AG04450 (cell line): ENCODE measurements at regions not wholly inside any gene's neighbourhood (a gene's known extent, or its start where the extent isn't known, plus 50 kb on each side); places are given as distances from the start of the nearest gene placed in this dataset.
"Not testable (repeated sequence)": the region's sequence is repeated elsewhere in the genome, so short reads cannot be mapped to it uniquely, and the experiment has no call there.

ENCODE experiments used
- CTCF ChIA-PET: fragments of 300-600, 350-600 bp; formaldehyde crosslinking; extraction: SDS; loops from one replicate; lab custom pipeline; 2022; ENCODE audit warnings: antibody characterized with exemption, inconsistent platforms; lab: Charles Lee
- POLR2A ChIA-PET: fragments of 350-600 bp; formaldehyde crosslinking; extraction: SDS; loops from one replicate; lab custom pipeline; 2021; ENCODE audit warnings: antibody characterized with exemption, inconsistent platforms; lab: Yijun Ruan, JAX
- DNase-seq: peaks from one replicate; pipeline ENCODE4 v3.0.0-alpha.2; 2011; ENCODE audit warnings: low read depth, low spot score
- H3K27ac ChIP-seq: one replicate; pipeline ENCODE4 v1.5.1; 2012; ENCODE audit warnings: low read depth, low read length, control low read depth
- H3K27me3 ChIP-seq: one replicate; pipeline ENCODE4 v1.6.0; 2012; ENCODE audit warnings: low read length; ENCODE audit not compliant: control insufficient read depth, insufficient read depth
- H3K4me3 ChIP-seq: 2 replicates; pipeline ENCODE4 v1.5.1; 2011; ENCODE audit warnings: mild to moderate bottlenecking, low read depth, low read length, control low read depth
- H3K9me3 ChIP-seq: 2 replicates; pipeline ENCODE4 v1.5.1; 2012; ENCODE audit warnings: low read length; ENCODE audit not compliant: control insufficient read depth, insufficient read depth
- TF ChIP-seq, protein P1 (sequence below): IDR thresholded peaks from 2 replicates; pipeline ENCODE4 v1.5.1; 2011; ENCODE audit warnings: low read depth, low read length, control low read depth, inconsistent platforms

DNA sequence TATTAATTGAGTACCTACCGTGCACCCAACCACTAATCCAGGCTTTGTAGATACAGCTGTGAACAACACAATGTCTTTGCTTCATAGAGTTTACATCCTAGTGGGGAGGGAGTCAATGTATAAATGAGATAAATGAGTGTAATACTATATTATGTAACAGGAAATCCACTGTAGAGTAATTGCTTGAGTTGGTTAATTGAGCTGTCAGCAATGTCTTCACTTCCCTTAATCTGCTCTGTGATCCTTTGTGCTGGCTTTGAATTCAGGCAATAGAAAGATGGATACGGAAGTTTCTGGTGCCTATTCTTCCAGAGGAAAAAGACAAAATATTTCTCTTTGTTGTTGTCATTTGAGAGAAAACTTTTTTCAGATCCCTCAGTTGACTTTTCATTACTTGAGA is 104.0 kb upstream of the SLC16A7 start:
- H3K9me3 ChIP-seq: no peaks in the 10 kb centered on the region
- DNase-seq: no peak
- H3K27me3 ChIP-seq: no peaks in the 10 kb centered on the region
- ChIA-PET CTCF (no interaction called here), POLR2A (no interaction called here)
- TF ChIP-seq, protein P1, sequence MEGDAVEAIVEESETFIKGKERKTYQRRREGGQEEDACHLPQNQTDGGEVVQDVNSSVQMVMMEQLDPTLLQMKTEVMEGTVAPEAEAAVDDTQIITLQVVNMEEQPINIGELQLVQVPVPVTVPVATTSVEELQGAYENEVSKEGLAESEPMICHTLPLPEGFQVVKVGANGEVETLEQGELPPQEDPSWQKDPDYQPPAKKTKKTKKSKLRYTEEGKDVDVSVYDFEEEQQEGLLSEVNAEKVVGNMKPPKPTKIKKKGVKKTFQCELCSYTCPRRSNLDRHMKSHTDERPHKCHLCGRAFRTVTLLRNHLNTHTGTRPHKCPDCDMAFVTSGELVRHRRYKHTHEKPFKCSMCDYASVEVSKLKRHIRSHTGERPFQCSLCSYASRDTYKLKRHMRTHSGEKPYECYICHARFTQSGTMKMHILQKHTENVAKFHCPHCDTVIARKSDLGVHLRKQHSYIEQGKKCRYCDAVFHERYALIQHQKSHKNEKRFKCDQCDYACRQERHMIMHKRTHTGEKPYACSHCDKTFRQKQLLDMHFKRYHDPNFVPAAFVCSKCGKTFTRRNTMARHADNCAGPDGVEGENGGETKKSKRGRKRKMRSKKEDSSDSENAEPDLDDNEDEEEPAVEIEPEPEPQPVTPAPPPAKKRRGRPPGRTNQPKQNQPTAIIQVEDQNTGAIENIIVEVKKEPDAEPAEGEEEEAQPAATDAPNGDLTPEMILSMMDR: no peak
- no peak overlapping the region for H3K4me3 ChIP-seq
- no peak overlapping the region for H3K27ac ChIP-seq

DNA sequence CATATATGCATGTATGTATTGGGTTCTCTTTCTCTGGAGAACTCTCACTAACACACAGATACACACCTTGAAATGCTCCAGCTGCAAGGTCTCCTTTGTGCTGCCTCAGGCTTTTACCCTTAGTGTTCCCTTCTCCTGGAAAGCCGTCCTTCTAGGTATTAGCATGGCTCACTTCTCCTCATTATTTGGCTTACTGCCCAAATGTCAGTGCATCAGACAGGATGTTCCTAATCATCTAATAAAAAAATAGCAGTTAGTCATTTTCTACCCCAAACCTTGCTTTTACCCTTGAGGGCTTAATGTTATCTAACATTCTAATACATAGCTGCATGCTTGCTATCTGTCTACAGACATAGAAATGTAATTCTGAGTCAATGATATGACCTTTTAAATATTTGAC is 109.0 kb upstream of the SLC16A7 start:
- Histone ChIP-seq H3K4me3 (no peak overlapping the region), H3K27ac (no peak overlapping the region), H3K9me3 (no peaks in the 10 kb centered on the region), H3K27me3 (no peaks in the 10 kb centered on the region)
- DNase-seq: no peak
- ChIA-PET POLR2A (no interaction called here), CTCF (no interaction called here)
- TF ChIP-seq, protein P1: no peak

DNA sequence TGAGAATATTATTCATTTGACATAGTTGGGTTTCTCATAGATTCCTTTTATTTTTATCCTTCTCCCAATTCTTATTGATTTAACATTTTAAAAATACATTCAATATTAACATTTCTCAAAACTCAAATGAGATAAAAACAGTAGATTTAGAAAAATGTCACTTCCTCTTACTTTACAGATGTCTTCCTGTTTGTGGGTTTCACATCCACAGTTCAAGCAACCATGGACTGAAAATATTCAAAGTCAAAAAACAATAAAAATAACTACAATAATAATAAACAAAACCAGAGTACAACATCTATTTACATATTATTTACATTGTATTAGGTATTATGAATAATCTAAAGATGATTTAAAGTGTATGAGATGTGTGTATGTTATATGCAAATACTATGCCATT is 111.3 kb upstream of the SLC16A7 start:
- DNase-seq: no peak
- ChIA-PET POLR2A (no interaction called here), CTCF (no interaction called here)
- Histone ChIP-seq H3K27me3 (no peaks in the 10 kb centered on the region), H3K4me3 (no peak overlapping the region), H3K27ac (no peak overlapping the region), H3K9me3 (no peaks in the 10 kb centered on the region)
- TF ChIP-seq, protein P1: no peak

DNA sequence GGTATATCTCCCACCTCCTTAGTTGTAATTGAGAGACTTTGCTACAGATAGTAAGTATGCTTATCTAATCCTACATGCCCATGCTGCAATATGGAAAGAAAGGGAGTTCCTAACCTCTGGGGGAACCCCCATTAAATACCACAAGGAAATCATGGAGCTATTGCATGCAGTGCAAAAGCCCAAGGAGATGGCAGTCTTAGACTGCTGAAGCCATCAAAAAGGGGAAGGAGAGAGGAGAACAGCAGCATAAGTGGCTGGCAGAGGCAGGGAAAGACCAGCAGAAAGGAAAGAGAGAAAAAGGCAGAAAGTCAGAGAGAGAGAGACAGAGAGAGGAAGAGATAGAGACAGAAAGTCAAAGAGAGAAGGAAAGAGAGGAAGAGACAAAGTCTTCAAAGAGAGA is 121.6 kb upstream of the SLC16A7 start:
- CTCF ChIA-PET, POLR2A ChIA-PET, H3K27ac ChIP-seq, H3K27me3 ChIP-seq, H3K9me3 ChIP-seq, DNase-seq, H3K4me3 ChIP-seq: not testable (repeated sequence)

DNA sequence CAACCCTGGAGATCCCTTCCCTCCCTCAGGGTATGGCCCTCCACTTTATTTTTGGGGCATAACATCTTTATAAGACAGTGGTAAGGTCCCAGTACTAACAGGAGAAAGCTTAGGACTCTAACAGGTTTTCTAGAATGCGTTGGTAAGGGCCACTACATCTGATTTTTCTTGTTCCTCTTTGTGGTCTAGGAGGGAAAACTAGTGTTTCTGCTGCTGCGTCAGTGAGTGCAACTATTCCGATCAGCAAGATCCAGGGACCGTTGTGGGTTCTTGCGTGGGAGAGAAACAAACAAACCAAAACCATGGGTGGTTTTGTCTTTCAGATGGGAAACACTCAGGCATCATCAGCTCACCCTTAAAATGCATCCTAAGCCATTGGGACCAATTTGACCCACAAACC is 123.6 kb upstream of the SLC16A7 start:
- Histone ChIP-seq H3K4me3 (no peak overlapping the region), H3K27ac (no peak overlapping the region), H3K27me3 (no peaks in the 10 kb centered on the region), H3K9me3 (no peaks in the 10 kb centered on the region)
- POLR2A ChIA-PET: no interaction called here
- no peak for DNase-seq
- CTCF ChIA-PET: no interaction called here
- TF ChIP-seq, protein P1: no peak
